Hepatocyte (in vitro differentiated cells): ENCODE measurements at regions not wholly inside any gene's neighbourhood (a gene's known extent, or its start where the extent isn't known, plus 50 kb on each side); places are given as distances from the start of the nearest gene placed in this dataset.

Experiments
- CTCF ChIP-seq: fragments of 200-600 bp; sonication (generic); IDR thresholded peaks from 2 replicates; pipeline ENCODE4 v1.5.1; 2016; ENCODE audit warnings: antibody characterized with exemption, mild to moderate bottlenecking; ENCODE audit not compliant: poor library complexity
- EZH2 ChIP-seq: fragments of 200-600 bp; sonication (generic); IDR thresholded peaks from 2 replicates; pipeline ENCODE4 v1.6.1; 2016; ENCODE audit warnings: antibody characterized with exemption, mild to moderate bottlenecking, borderline replicate concordance

GRCh38 chr6:72535124-72535523 lies 86.7 kb upstream of the KCNQ5 start:
- TF ChIP-seq EZH2: no peak
- TF ChIP-seq CTCF: no peak
